ENCODE measurements at regions not wholly inside any gene's neighbourhood (a gene's known extent, or its start where the extent isn't known, plus 50 kb on each side); places are given as distances from the start of the nearest gene placed in this dataset.

GRCh38 chr7:17601921-17602320 lies 303.5 kb downstream of the AHR start:
- no peak overlapping the region for H3K4me3 Mint-ChIP-seq

GRCh38 chr7:17608114-17608833 lies 309.8 kb downstream of the AHR start:
- peaks cover 1 to 22% (median 6%) of the 10 kb centered on the region in 6 donors for H3K9me3 Mint-ChIP-seq
- H3K27me3 Mint-ChIP-seq (ENCODE audit: low read depth in 3 of 3) = peaks cover 0 to 3% (median 3%) of the 10 kb centered on the region in 3 donors
- DNase-seq = no peak
- no peak overlapping the region for H3K4me3 Mint-ChIP-seq
- H3K4me1 Mint-ChIP-seq = no peaks in the 10 kb centered on the region
- no peaks in the 10 kb centered on the region for H3K36me3 Mint-ChIP-seq
- H3K27ac Mint-ChIP-seq = no peak overlapping the region

More at GRCh38 chr7:17601921-17602320, 303.5 kb downstream of the AHR start:
- no peak for DNase-seq
- Mint-ChIP-seq H3K27me3 (ENCODE audit: low read depth in 3 of 3) (peaks cover 0 to 2% (median 1%) of the 10 kb centered on the region in 3 donors), H3K4me1 (no peaks in the 10 kb centered on the region), H3K9me3 (peaks cover 0 to 24% (median 6%) of the 10 kb centered on the region in 6 donors), H3K36me3 (no peaks in the 10 kb centered on the region), H3K27ac (no peak overlapping the region)

GRCh38 chr7:17611611-17612010 lies 313.2 kb downstream of the AHR start:
- no peak overlapping the region for H3K4me3 Mint-ChIP-seq
- H3K27me3 Mint-ChIP-seq (ENCODE audit: low read depth in 3 of 3) = peaks cover 0 to 4% (median 2%) of the 10 kb centered on the region in 3 donors
- no peaks in the 10 kb centered on the region for H3K36me3 Mint-ChIP-seq
- H3K9me3 Mint-ChIP-seq = peaks cover 0 to 1% (median 0%) of the 10 kb centered on the region in 6 donors
- no peaks in the 10 kb centered on the region for H3K4me1 Mint-ChIP-seq
- no peak for DNase-seq
- H3K27ac Mint-ChIP-seq = no peak overlapping the region

- H3K9me3 Mint-ChIP-seq = peaks cover 0 to 1% (median 0%) of the 10 kb centered on the region in 6 donors
- no peak overlapping the region for H3K27ac Mint-ChIP-seq
- no peak for DNase-seq
- no peak overlapping the region for H3K4me3 Mint-ChIP-seq
- peaks cover 0 to 1% (median 0%) of the 10 kb centered on the region in 3 donors for H3K27me3 Mint-ChIP-seq (ENCODE audit: low read depth in 3 of 3)
- H3K4me1 Mint-ChIP-seq = no peaks in the 10 kb centered on the region
- no peaks in the 10 kb centered on the region for H3K36me3 Mint-ChIP-seq
Observed at GRCh38 chr7:17613338-17614041, 315.0 kb downstream of the AHR start.

- Mint-ChIP-seq H3K36me3 (no peaks in the 10 kb centered on the region), H3K4me1 (no peaks in the 10 kb centered on the region), H3K27ac (no peak overlapping the region), H3K9me3 (peaks cover 0 to 2% (median 0%) of the 10 kb centered on the region in 6 donors), H3K27me3 (ENCODE audit: low read depth in 3 of 3) (peaks cover 0 to 1% (median 0%) of the 10 kb centered on the region in 3 donors), H3K4me3 (no peak overlapping the region)
- DNase-seq = no peak
Observed at GRCh38 chr7:17617380-17617779, 318.9 kb downstream of the AHR start.

- Mint-ChIP-seq H3K4me1 (no peaks in the 10 kb centered on the region), H3K27me3 (ENCODE audit: low read depth in 3 of 3) (peaks cover 0 to 1% (median under 1%) of the 10 kb centered on the region in 3 donors), H3K27ac (no peak overlapping the region), H3K36me3 (no peaks in the 10 kb centered on the region), H3K4me3 (no peak overlapping the region), H3K9me3 (peaks cover 0 to 2% (median 0%) of the 10 kb centered on the region in 6 donors)
- DNase-seq = no peak
Observed at GRCh38 chr7:17617857-17618651, 319.6 kb downstream of the AHR start.

- H3K9me3 Mint-ChIP-seq = peaks cover 0 to 4% (median under 1%) of the 10 kb centered on the region in 6 donors
- no peaks in the 10 kb centered on the region for H3K4me1 Mint-ChIP-seq
- no peak overlapping the region for H3K4me3 Mint-ChIP-seq
- no peak for DNase-seq
- H3K36me3 Mint-ChIP-seq = no peaks in the 10 kb centered on the region
- H3K27ac Mint-ChIP-seq = no peak overlapping the region
- peaks cover 0 to 1% (median 1%) of the 10 kb centered on the region in 3 donors for H3K27me3 Mint-ChIP-seq (ENCODE audit: low read depth in 3 of 3)
Observed at GRCh38 chr7:17618652-17618974, 320.2 kb downstream of the AHR start.

- Mint-ChIP-seq H3K27me3 (ENCODE audit: low read depth in 3 of 3) (peaks cover 0 to 1% (median 1%) of the 10 kb centered on the region in 3 donors), H3K4me3 (no peak overlapping the region), H3K9me3 (peaks cover 0 to 4% (median under 1%) of the 10 kb centered on the region in 6 donors), H3K4me1 (no peaks in the 10 kb centered on the region), H3K27ac (no peak overlapping the region), H3K36me3 (no peaks in the 10 kb centered on the region)
- no peak for DNase-seq
Observed at GRCh38 chr7:17619196-17619818, 320.9 kb downstream of the AHR start.

- no peak for DNase-seq
- Mint-ChIP-seq H3K27me3 (ENCODE audit: low read depth in 3 of 3) (peaks cover 0 to 1% (median 1%) of the 10 kb centered on the region in 3 donors), H3K4me3 (no peak overlapping the region), H3K4me1 (no peaks in the 10 kb centered on the region), H3K27ac (no peak overlapping the region), H3K9me3 (peaks cover 0 to 4% (median under 1%) of the 10 kb centered on the region in 6 donors), H3K36me3 (no peaks in the 10 kb centered on the region)
Observed at GRCh38 chr7:17620566-17620965, 319.7 kb downstream of the SNX13 start.

GRCh38 chr7:17622451-17622850 lies 317.8 kb downstream of the SNX13 start:
- H3K27me3 Mint-ChIP-seq (ENCODE audit: low read depth in 3 of 3) = peaks cover 0 to 2% (median 1%) of the 10 kb centered on the region in 3 donors
- H3K9me3 Mint-ChIP-seq = peaks cover 0 to 4% (median under 1%) of the 10 kb centered on the region in 6 donors
- H3K36me3 Mint-ChIP-seq = no peaks in the 10 kb centered on the region
- H3K27ac Mint-ChIP-seq = no peak overlapping the region
- H3K4me1 Mint-ChIP-seq = no peaks in the 10 kb centered on the region
- no peak overlapping the region for H3K4me3 Mint-ChIP-seq
- DNase-seq = no peak

- no peak overlapping the region for H3K27ac Mint-ChIP-seq
- DNase-seq = no peak
- peaks cover 0 to 2% (median 1%) of the 10 kb centered on the region in 3 donors for H3K27me3 Mint-ChIP-seq (ENCODE audit: low read depth in 3 of 3)
- H3K4me3 Mint-ChIP-seq = no peak overlapping the region
- peaks cover 0 to 4% (median under 1%) of the 10 kb centered on the region in 6 donors for H3K9me3 Mint-ChIP-seq
- H3K36me3 Mint-ChIP-seq = no peaks in the 10 kb centered on the region
- no peaks in the 10 kb centered on the region for H3K4me1 Mint-ChIP-seq
Observed at GRCh38 chr7:17623546-17624185, 316.6 kb downstream of the SNX13 start.

- no peak overlapping the region for H3K4me3 Mint-ChIP-seq
- DNase-seq = no peak
- H3K4me1 Mint-ChIP-seq = no peaks in the 10 kb centered on the region
- peaks cover 0 to 4% (median under 1%) of the 10 kb centered on the region in 6 donors for H3K9me3 Mint-ChIP-seq
- H3K36me3 Mint-ChIP-seq = no peaks in the 10 kb centered on the region
- peaks cover 0 to 2% (median 1%) of the 10 kb centered on the region in 3 donors for H3K27me3 Mint-ChIP-seq (ENCODE audit: low read depth in 3 of 3)
- no peak overlapping the region for H3K27ac Mint-ChIP-seq
Observed at GRCh38 chr7:17624379-17624778, 315.9 kb downstream of the SNX13 start.

- Mint-ChIP-seq H3K36me3 (no peaks in the 10 kb centered on the region), H3K4me3 (no peak overlapping the region), H3K27ac (no peak overlapping the region), H3K27me3 (ENCODE audit: low read depth in 3 of 3) (peaks cover 0 to 2% (median 1%) of the 10 kb centered on the region in 3 donors), H3K4me1 (no peaks in the 10 kb centered on the region), H3K9me3 (peaks cover 0 to 4% (median under 1%) of the 10 kb centered on the region in 6 donors)
- DNase-seq = no peak
Observed at GRCh38 chr7:17625043-17625442, 315.3 kb downstream of the SNX13 start.

Measured in immature natural killer cell (primary cell).